Prostate gland (tissue), 2 donors: ENCODE measurements at regions not wholly inside any gene's neighbourhood (a gene's known extent, or its start where the extent isn't known, plus 50 kb on each side); places are given as distances from the start of the nearest gene placed in this dataset.

Experiments used
- CTCF ChIP-seq, 4 experiments: fragments of 200-600 bp in 2 of 4; fragments of 450-650 bp in 2 of 4; sonication (generic) in 2 of 4; IDR thresholded peaks; 1 replicate in 3 of 4; 2 replicates in 1 of 4; pipeline ENCODE4 v1.5.1; 2016 to 2019; ENCODE audit warnings: antibody characterized with exemption in 4 of 4, mild to moderate bottlenecking in 2 of 4, moderate library complexity in 2 of 4
- POLR2A ChIP-seq: fragments of 450-650 bp; IDR thresholded peaks from one replicate; pipeline ENCODE4 v1.6.1; 2016; ENCODE audit warnings: antibody characterized with exemption, mild to moderate bottlenecking
- POLR2AphosphoS5 ChIP-seq: sonication (generic); formaldehyde crosslinking; IDR thresholded peaks from one replicate; pipeline ENCODE4 v1.6.1; 2017; ENCODE audit warnings: antibody characterized with exemption

GRCh38 chr1:96080925-96081324 lies 640.7 kb upstream of the PTBP2 start:
- TF ChIP-seq POLR2A (no peak), CTCF (IDR thresholded peaks at IDR 0.05) (no peak), POLR2AphosphoS5 (no peak)
